ENCODE measurements at regions not wholly inside any gene's neighbourhood (a gene's known extent, or its start where the extent isn't known, plus 50 kb on each side); places are given as distances from the start of the nearest gene placed in this dataset.

DNA sequence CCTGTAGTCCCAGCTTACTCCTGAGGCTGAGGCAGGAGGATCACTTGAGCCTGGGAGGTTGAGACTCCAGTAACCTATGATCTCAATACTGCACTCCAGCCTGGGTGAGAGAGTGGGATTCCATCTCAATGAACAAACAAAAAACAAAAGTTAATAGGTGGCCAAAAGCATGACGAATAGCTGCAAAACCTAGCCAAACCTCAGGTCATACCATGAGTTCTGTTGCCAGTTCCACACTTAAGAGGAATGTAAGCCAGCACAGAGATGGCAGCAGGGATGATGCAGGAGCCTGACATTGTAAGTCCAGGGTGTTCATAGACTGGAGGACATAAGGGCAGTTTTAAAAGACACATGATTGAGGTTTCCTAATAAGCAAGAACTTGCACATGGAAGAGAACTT, 55.3 kb upstream of the RMDN2 start:
- CTCF ChIA-PET, result interaction anchor here (0.8 to 1.9 kb wide), 3 partner anchors 8 to 480 kb away, joined by 4 to 8 read pairs (median 4); no protein-coding TSS in a partner anchor
- Mint-ChIP-seq H3K4me1 (peaks cover 37% of the 10 kb centered on the region), H3K27ac (no peak overlapping the region), H3K4me3 (no peak overlapping the region), H3K27me3 (peaks cover 9% of the 10 kb centered on the region), H3K9me3 (ENCODE audit: low read depth) (no peaks in the 10 kb centered on the region), H3K36me3 (ENCODE audit: low read depth) (no peaks in the 10 kb centered on the region)
- no peak for DNase-seq
- POLR2A ChIA-PET, result no interaction called here
- intact Hi-C loops (cut with DNase I, micrococcal nuclease), result loop anchor here (2.0 to 10.0 kb wide), 5 partner anchors 197 to 712 kb away; partner anchors contain the start of genes CDC42EP3 (in 1 of the 2) and EIF2AK2 (in 1 of the 2)
- no peak for ATAC-seq

GRCh38 chr2:37870829-37871228, 54.3 kb upstream of the RMDN2 start:
- no peaks in the 10 kb centered on the region for H3K9me3 Mint-ChIP-seq (ENCODE audit: low read depth)
- intact Hi-C loops (cut with DNase I, micrococcal nuclease), result loop anchor here (1.0 to 10.0 kb wide), 8 partner anchors 19 to 714 kb away; partner anchors contain the start of genes CDC42EP3 (in 1 of the 2) and EIF2AK2 (in 1 of the 2)
- POLR2A ChIA-PET, result no interaction called here
- peaks cover 37% of the 10 kb centered on the region for H3K4me1 Mint-ChIP-seq
- no peak for DNase-seq
- H3K27me3 Mint-ChIP-seq, result peaks cover 7% of the 10 kb centered on the region
- CTCF ChIA-PET, result interaction anchor here (0.7 to 2.6 kb wide), 3 partner anchors 38 to 690 kb away, joined by 4 to 10 read pairs (median 8); no protein-coding TSS in a partner anchor
- peak overlapping the region; percentile 53 for H3K27ac Mint-ChIP-seq
- H3K4me3 Mint-ChIP-seq, result no peak overlapping the region
- no peak for ATAC-seq
- no peaks in the 10 kb centered on the region for H3K36me3 Mint-ChIP-seq (ENCODE audit: low read depth)

DNA sequence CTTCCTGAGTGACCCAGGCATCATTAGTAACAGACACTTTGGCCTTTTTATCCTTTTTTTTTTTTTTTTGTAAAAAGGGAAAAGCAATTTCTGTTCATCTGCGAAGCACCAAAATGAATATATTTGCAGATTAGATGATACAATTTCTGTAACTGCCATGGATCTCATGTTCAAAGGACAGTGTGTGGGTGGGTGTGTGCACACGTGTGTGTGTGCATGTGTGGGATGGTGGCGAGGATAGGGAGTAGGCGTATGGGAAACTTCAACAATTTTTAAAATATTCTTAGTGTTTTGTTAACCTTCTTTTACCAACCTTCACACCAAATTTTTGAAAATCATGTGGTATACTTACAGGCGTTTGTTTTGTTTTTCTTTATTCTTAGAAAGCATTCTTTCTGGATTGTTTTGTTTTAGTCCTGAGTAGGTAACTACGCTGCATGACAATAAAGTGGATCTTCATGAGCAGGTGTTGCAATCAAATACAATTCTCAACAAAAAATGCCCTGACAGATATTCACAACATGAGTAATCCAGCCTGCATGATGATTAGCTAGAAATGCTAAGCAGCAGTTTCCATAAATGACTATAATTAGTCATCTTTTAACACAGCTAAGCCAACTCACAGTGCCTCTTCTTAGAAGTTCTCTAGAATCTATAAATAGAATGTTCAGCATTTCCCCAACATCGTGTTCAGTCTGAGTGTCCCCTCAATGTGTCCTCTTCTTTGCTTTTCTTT, 53.5 kb upstream of the RMDN2 start:
- Mint-ChIP-seq H3K27me3 (peaks cover 7% of the 10 kb centered on the region), H3K4me1 (peaks cover 37% of the 10 kb centered on the region), H3K9me3 (ENCODE audit: low read depth) (no peaks in the 10 kb centered on the region), H3K27ac (peak overlapping the region; percentile 93), H3K36me3 (ENCODE audit: low read depth) (no peaks in the 10 kb centered on the region), H3K4me3 (peak overlapping the region; percentile 49)
- ChIA-PET CTCF (interaction anchor here (0.7 to 3.1 kb wide), 9 partner anchors 9 to 691 kb away, joined by 3 to 10 read pairs (median 4); no protein-coding TSS in a partner anchor), POLR2A (interaction anchor here (0.7 kb wide), 2 partner anchors 546 to 1320 kb away, joined by 3 to 4 read pairs; no protein-coding TSS in a partner anchor)
- ATAC-seq (peak; percentile 92), DNase-seq (no peak)
- intact Hi-C loops (cut with DNase I, micrococcal nuclease), result loop anchor here (1.0 to 10.0 kb wide), 13 partner anchors 19 to 714 kb away; partner anchors contain the start of genes CDC42EP3 (in 1 of the 2) and EIF2AK2 (in 1 of the 2)

- intact Hi-C loops (cut with DNase I, micrococcal nuclease), result loop anchor here (1.0 to 10.0 kb wide), 9 partner anchors 21 to 715 kb away; partner anchors contain the start of genes CDC42EP3 (in 1 of the 2) and EIF2AK2 (in 1 of the 2)
- no peaks in the 10 kb centered on the region for H3K9me3 Mint-ChIP-seq (ENCODE audit: low read depth)
- H3K27ac Mint-ChIP-seq, result peak overlapping the region; percentile 93
- H3K27me3 Mint-ChIP-seq, result peaks cover 7% of the 10 kb centered on the region
- peaks cover 37% of the 10 kb centered on the region for H3K4me1 Mint-ChIP-seq
- ATAC-seq (no peak), DNase-seq (peak; percentile 22)
- ChIA-PET CTCF (interaction anchor here (0.6 to 3.1 kb wide), 9 partner anchors 8 to 481 kb away, joined by 3 to 10 read pairs (median 3); no protein-coding TSS in a partner anchor), POLR2A (interaction anchor here (0.7 kb wide), 2 partner anchors 254 to 547 kb away, joined by 3 to 4 read pairs; no protein-coding TSS in a partner anchor)
- peak overlapping the region; percentile 49 for H3K4me3 Mint-ChIP-seq
- H3K36me3 Mint-ChIP-seq (ENCODE audit: low read depth), result no peaks in the 10 kb centered on the region
Measured at GRCh38 chr2:37872192-37872750, 52.8 kb upstream of the RMDN2 start.

GRCh38 chr2:37873229-37873628, 51.9 kb upstream of the RMDN2 start:
- DNase-seq, result no peak
- no peak for ATAC-seq
- Mint-ChIP-seq H3K4me1 (peaks cover 39% of the 10 kb centered on the region), H3K27ac (peak overlapping the region; percentile 93), H3K9me3 (ENCODE audit: low read depth) (no peaks in the 10 kb centered on the region), H3K36me3 (ENCODE audit: low read depth) (no peaks in the 10 kb centered on the region), H3K4me3 (no peak overlapping the region), H3K27me3 (peaks cover 7% of the 10 kb centered on the region)
- ChIA-PET POLR2A (interaction anchor here (0.7 kb wide), 1 partner anchor 255 kb away, joined by 3 read pairs; no protein-coding TSS in a partner anchor), CTCF (interaction anchor here (0.6 to 3.1 kb wide), 4 partner anchors 40 to 482 kb away, joined by 3 to 10 read pairs (median 6); no protein-coding TSS in a partner anchor)
- intact Hi-C loops (cut with DNase I, micrococcal nuclease), result loop anchor here (2.0 to 10.0 kb wide), 5 partner anchors 201 to 716 kb away; partner anchors contain the start of genes CDC42EP3 (in 1 of the 2) and EIF2AK2 (in 1 of the 2)

DNA sequence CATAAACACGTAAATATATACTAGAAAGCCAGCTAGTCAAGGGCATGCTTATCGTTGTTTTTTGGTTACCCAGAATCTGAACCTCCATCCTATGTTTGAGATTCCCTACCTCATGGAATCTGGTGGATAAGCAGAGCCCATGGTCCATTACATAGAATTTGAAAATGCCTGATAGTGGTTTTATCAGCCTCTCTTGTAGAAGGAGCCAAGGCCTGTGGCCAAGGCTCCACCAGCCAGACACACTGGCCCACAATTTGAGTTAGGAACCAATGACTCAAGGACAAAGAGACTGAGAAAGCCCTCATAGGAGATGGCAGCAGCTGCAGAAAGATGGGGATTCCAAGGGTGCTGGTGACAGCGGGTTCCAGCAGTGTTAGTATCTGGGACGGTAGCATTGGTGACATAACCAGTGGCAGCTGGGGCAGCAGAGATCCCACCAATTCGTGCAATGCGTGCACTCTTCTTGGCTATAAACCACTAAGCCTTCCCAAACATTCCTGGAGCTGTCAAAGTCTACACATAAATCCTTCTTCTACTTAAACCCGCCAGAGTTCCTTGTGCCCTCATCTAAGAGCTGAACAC, 51.2 kb upstream of the RMDN2 start:
- Mint-ChIP-seq H3K27me3 (peaks cover 7% of the 10 kb centered on the region), H3K36me3 (ENCODE audit: low read depth) (no peaks in the 10 kb centered on the region), H3K27ac (no peak overlapping the region), H3K4me1 (peaks cover 39% of the 10 kb centered on the region), H3K4me3 (no peak overlapping the region), H3K9me3 (ENCODE audit: low read depth) (no peaks in the 10 kb centered on the region)
- DNase-seq (no peak), ATAC-seq (no peak)
- ChIA-PET POLR2A (no interaction called here), CTCF (interaction anchor here (0.7 to 10.1 kb wide), 7 partner anchors 12 to 519 kb away, joined by 3 to 143 read pairs (median 8); no protein-coding TSS in a partner anchor)
- intact Hi-C loops (cut with DNase I, micrococcal nuclease), result loop anchor here (2.0 to 10.0 kb wide), 5 partner anchors 202 to 717 kb away; partner anchors contain the start of genes CDC42EP3 (in 1 of the 2) and EIF2AK2 (in 1 of the 2)

DNA sequence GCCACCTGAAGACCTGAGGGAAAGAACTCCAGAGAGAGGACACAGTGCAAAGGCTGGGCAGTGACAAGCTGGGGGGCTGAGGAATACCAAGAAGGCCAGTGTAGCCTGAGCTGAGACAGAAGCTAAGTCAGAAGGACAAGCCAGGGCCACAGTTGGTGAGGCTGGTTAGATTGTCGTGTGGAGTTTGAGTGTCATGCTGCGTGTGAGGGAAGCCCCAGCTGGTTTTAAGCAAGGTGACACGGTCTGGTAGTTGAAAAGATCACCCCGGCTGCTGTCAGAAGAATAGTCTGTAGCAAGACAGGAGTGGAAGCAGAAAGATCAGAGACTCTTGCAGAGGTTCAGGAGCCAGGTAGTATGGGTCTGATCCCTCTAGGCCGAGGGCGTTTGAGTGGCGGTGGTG, 50.6 kb upstream of the RMDN2 start:
- H3K9me3 Mint-ChIP-seq (ENCODE audit: low read depth), result no peaks in the 10 kb centered on the region
- CTCF ChIA-PET, result interaction anchor here (0.6 to 10.1 kb wide), 8 partner anchors 10 to 1089 kb away, joined by 3 to 143 read pairs (median 6); no protein-coding TSS in a partner anchor
- intact Hi-C loops (cut with DNase I, micrococcal nuclease), result loop anchor here (5.0 to 10.0 kb wide), 4 partner anchors 202 to 717 kb away; partner anchors contain the start of genes CDC42EP3 (in 1 of the 2) and EIF2AK2 (in 1 of the 2)
- DNase-seq (peak; percentile 21), ATAC-seq (no peak)
- POLR2A ChIA-PET, result no interaction called here
- H3K4me3 Mint-ChIP-seq, result no peak overlapping the region
- H3K27ac Mint-ChIP-seq, result peak overlapping the region; percentile 1
- H3K4me1 Mint-ChIP-seq, result peaks cover 35% of the 10 kb centered on the region
- peaks cover 7% of the 10 kb centered on the region for H3K27me3 Mint-ChIP-seq
- no peaks in the 10 kb centered on the region for H3K36me3 Mint-ChIP-seq (ENCODE audit: low read depth)
